ENCODE measurements at regions not wholly inside any gene's neighbourhood (a gene's known extent, or its start where the extent isn't known, plus 50 kb on each side); places are given as distances from the start of the nearest gene placed in this dataset.

- no peak overlapping the region for H3K9ac ChIP-seq
- no peaks in the 10 kb centered on the region for H3K9me3 ChIP-seq (ENCODE audit: low read depth)
- Mint-ChIP-seq H3K27me3 (ENCODE audit: insufficient read depth, low read depth) (peaks cover 3% of the 10 kb centered on the region), H3K4me1 (peaks cover 15% of the 10 kb centered on the region), H3K36me3 (no peaks in the 10 kb centered on the region), H3K27ac (no peak overlapping the region), H3K9me3 (no peaks in the 10 kb centered on the region), H3K4me3 (no peak overlapping the region)
- H2AFZ ChIP-seq (replicated peaks) = no peak overlapping the region
- H3K27me3 ChIP-seq = no peaks in the 10 kb centered on the region
- H3K27ac ChIP-seq = no peak overlapping the region
- no peak overlapping the region for H3K4me2 ChIP-seq
- no peaks in the 10 kb centered on the region for H3K36me3 ChIP-seq
- no peaks in the 10 kb centered on the region for H3F3A ChIP-seq (ENCODE audit: low read depth)
- TF ChIP-seq EZH2phosphoT487 (IDR thresholded peaks at IDR 0.05) = no peak
- TF ChIP-seq CTCF (IDR thresholded peaks at IDR 0.05) = no peak
- no peak for TF ChIP-seq EZH2 (IDR thresholded peaks at IDR 0.05)
- DNase-seq (ENCODE audit: low spot score) = no peak
- H3K79me2 ChIP-seq (ENCODE audit: low read depth) = no peaks in the 10 kb centered on the region
- no peaks in the 10 kb centered on the region for H4K20me1 ChIP-seq (ENCODE audit: low read depth)
- H3K4me1 ChIP-seq = no peaks in the 10 kb centered on the region
- no peak overlapping the region for H3K4me3 ChIP-seq
Observed at GRCh38 chr7:96792115-96792514, 82.5 kb upstream of the SEM1 start.

GRCh38 chr7:96794063-96794462 lies 84.4 kb upstream of the SEM1 start:
- no peak for DNase-seq (ENCODE audit: low spot score)
- Histone ChIP-seq H3K27me3 (no peaks in the 10 kb centered on the region), H3K79me2 (ENCODE audit: low read depth) (no peaks in the 10 kb centered on the region), H3K27ac (no peak overlapping the region), H3K9ac (no peak overlapping the region), H3K4me1 (no peaks in the 10 kb centered on the region), H3K4me3 (no peak overlapping the region), H2AFZ (replicated peaks) (no peak overlapping the region), H3K9me3 (ENCODE audit: low read depth) (no peaks in the 10 kb centered on the region), H3K4me2 (no peak overlapping the region), H4K20me1 (ENCODE audit: low read depth) (no peaks in the 10 kb centered on the region), H3F3A (ENCODE audit: low read depth) (no peaks in the 10 kb centered on the region), H3K36me3 (no peaks in the 10 kb centered on the region)
- Mint-ChIP-seq H3K9me3 (no peaks in the 10 kb centered on the region), H3K27ac (no peak overlapping the region), H3K4me1 (peaks cover 3% of the 10 kb centered on the region), H3K4me3 (no peak overlapping the region), H3K27me3 (ENCODE audit: insufficient read depth, low read depth) (no peaks in the 10 kb centered on the region), H3K36me3 (no peaks in the 10 kb centered on the region)
- TF ChIP-seq EZH2phosphoT487 (IDR thresholded peaks at IDR 0.05) = no peak
- TF ChIP-seq CTCF (IDR thresholded peaks at IDR 0.05) = no peak
- TF ChIP-seq EZH2 (IDR thresholded peaks at IDR 0.05) = no peak

- Mint-ChIP-seq H3K36me3 (no peaks in the 10 kb centered on the region), H3K4me3 (no peak overlapping the region), H3K27me3 (ENCODE audit: insufficient read depth, low read depth) (no peaks in the 10 kb centered on the region), H3K27ac (no peak overlapping the region), H3K4me1 (no peaks in the 10 kb centered on the region), H3K9me3 (no peaks in the 10 kb centered on the region)
- no peak overlapping the region for H3K9ac ChIP-seq
- no peaks in the 10 kb centered on the region for H3K36me3 ChIP-seq
- H2AFZ ChIP-seq (replicated peaks) = no peak overlapping the region
- H3K4me2 ChIP-seq = no peak overlapping the region
- H3K4me1 ChIP-seq = no peaks in the 10 kb centered on the region
- no peak overlapping the region for H3K4me3 ChIP-seq
- no peaks in the 10 kb centered on the region for H4K20me1 ChIP-seq (ENCODE audit: low read depth)
- no peaks in the 10 kb centered on the region for H3K79me2 ChIP-seq (ENCODE audit: low read depth)
- no peaks in the 10 kb centered on the region for H3K9me3 ChIP-seq (ENCODE audit: low read depth)
- no peak for DNase-seq (ENCODE audit: low spot score)
- TF ChIP-seq EZH2phosphoT487 (IDR thresholded peaks at IDR 0.05) = no peak
- TF ChIP-seq CTCF (IDR thresholded peaks at IDR 0.05) = no peak
- no peak for TF ChIP-seq EZH2 (IDR thresholded peaks at IDR 0.05)
- H3K27me3 ChIP-seq = no peaks in the 10 kb centered on the region
- no peak overlapping the region for H3K27ac ChIP-seq
- no peaks in the 10 kb centered on the region for H3F3A ChIP-seq (ENCODE audit: low read depth)
Observed at GRCh38 chr7:96800122-96800521, 90.5 kb upstream of the SEM1 start.

- no peak overlapping the region for H3K9ac ChIP-seq
- H3K9me3 ChIP-seq (ENCODE audit: low read depth) = no peaks in the 10 kb centered on the region
- no peaks in the 10 kb centered on the region for H3F3A ChIP-seq (ENCODE audit: low read depth)
- TF ChIP-seq CTCF (IDR thresholded peaks at IDR 0.05) = no peak
- no peak for TF ChIP-seq EZH2 (IDR thresholded peaks at IDR 0.05)
- TF ChIP-seq EZH2phosphoT487 (IDR thresholded peaks at IDR 0.05) = no peak
- H2AFZ ChIP-seq (replicated peaks) = no peak overlapping the region
- no peaks in the 10 kb centered on the region for H3K27me3 ChIP-seq
- H3K4me3 Mint-ChIP-seq = no peak overlapping the region
- no peaks in the 10 kb centered on the region for H3K36me3 Mint-ChIP-seq
- DNase-seq (ENCODE audit: low spot score) = no peak
- no peaks in the 10 kb centered on the region for H3K4me1 ChIP-seq
- H3K27ac Mint-ChIP-seq = no peak overlapping the region
- H3K4me1 Mint-ChIP-seq = no peaks in the 10 kb centered on the region
- H3K4me3 ChIP-seq = no peak overlapping the region
- no peaks in the 10 kb centered on the region for H4K20me1 ChIP-seq (ENCODE audit: low read depth)
- H3K27me3 Mint-ChIP-seq (ENCODE audit: insufficient read depth, low read depth) = no peaks in the 10 kb centered on the region
- no peak overlapping the region for H3K27ac ChIP-seq
- H3K79me2 ChIP-seq (ENCODE audit: low read depth) = no peaks in the 10 kb centered on the region
- H3K36me3 ChIP-seq = no peaks in the 10 kb centered on the region
- H3K9me3 Mint-ChIP-seq = no peaks in the 10 kb centered on the region
- H3K4me2 ChIP-seq = no peak overlapping the region
Observed at GRCh38 chr7:96800824-96801223, 91.2 kb upstream of the SEM1 start.
